HTR-8/SVneo (cell line): ENCODE measurements at regions not wholly inside any gene's neighbourhood (a gene's known extent, or its start where the extent isn't known, plus 50 kb on each side); places are given as distances from the start of the nearest gene placed in this dataset.
"Not testable (repeated sequence)": the region's sequence is repeated elsewhere in the genome, so short reads cannot be mapped to it uniquely, and the experiment has no call there.

Experiments
- DNase-seq: peaks from one replicate; pipeline ENCODE4 v3.0.0; 2011; ENCODE audit warnings: low spot score, mixed read lengths; ENCODE audit not compliant: insufficient read length
- FAIRE-seq: peaks from 2 replicates; lab custom pipeline; 2011; peaks lifted over from hg19 to GRCh38; lab: Jason Lieb, UNC

- not testable (repeated sequence) for DNase-seq, FAIRE-seq
Observed at GRCh38 chr1:83212033-83212432, 786.9 kb downstream of the TTLL7 start.

GRCh38 chr1:83208540-83208939 lies 790.4 kb downstream of the TTLL7 start:
- not testable (repeated sequence) for FAIRE-seq, DNase-seq

GRCh38 chr1:83194610-83195009 lies 804.3 kb downstream of the TTLL7 start:
- DNase-seq, FAIRE-seq: not testable (repeated sequence)

GRCh38 chr1:83182033-83182728 lies 816.8 kb downstream of the TTLL7 start:
- not testable (repeated sequence) for DNase-seq, FAIRE-seq

- not testable (repeated sequence) for DNase-seq, FAIRE-seq
Observed at GRCh38 chr1:83180621-83181020, 818.3 kb downstream of the TTLL7 start.

- DNase-seq, FAIRE-seq: not testable (repeated sequence)
Observed at GRCh38 chr1:83167634-83168033, 831.3 kb downstream of the TTLL7 start.

- not testable (repeated sequence) for FAIRE-seq, DNase-seq
Observed at GRCh38 chr1:83163879-83164475, 835.0 kb downstream of the TTLL7 start.

GRCh38 chr1:83158924-83159323 lies 840.0 kb downstream of the TTLL7 start:
- not testable (repeated sequence) for DNase-seq, FAIRE-seq

GRCh38 chr1:83154306-83154705 lies 844.6 kb downstream of the TTLL7 start:
- DNase-seq, FAIRE-seq: not testable (repeated sequence)

GRCh38 chr1:83151167-83151898 lies 847.6 kb downstream of the TTLL7 start:
- not testable (repeated sequence) for FAIRE-seq, DNase-seq

GRCh38 chr1:83150479-83150878 lies 848.5 kb downstream of the TTLL7 start:
- FAIRE-seq, result not testable (repeated sequence)

GRCh38 chr1:83145820-83146219 lies 853.1 kb downstream of the TTLL7 start:
- not testable (repeated sequence) for FAIRE-seq, DNase-seq

More at GRCh38 chr1:83150479-83150878, 848.5 kb downstream of the TTLL7 start:
- not testable (repeated sequence) for DNase-seq

- FAIRE-seq, DNase-seq: not testable (repeated sequence)
Observed at GRCh38 chr1:83142802-83143201, 856.1 kb downstream of the TTLL7 start.

GRCh38 chr1:83135524-83136157 lies 863.3 kb downstream of the TTLL7 start:
- DNase-seq, FAIRE-seq: not testable (repeated sequence)

- peak; percentile 31 for FAIRE-seq
- not testable (repeated sequence) for DNase-seq
Observed at GRCh38 chr1:83134322-83135014, 864.5 kb downstream of the TTLL7 start.

GRCh38 chr1:83131692-83131955 lies 867.3 kb downstream of the TTLL7 start:
- DNase-seq (no peak), FAIRE-seq (no peak)

- FAIRE-seq, result no peak
- no peak for DNase-seq
Observed at GRCh38 chr1:83130886-83131691, 867.8 kb downstream of the TTLL7 start.

GRCh38 chr1:83129107-83129506 lies 869.8 kb downstream of the TTLL7 start:
- no peak for DNase-seq
- no peak for FAIRE-seq

- FAIRE-seq, result no peak
Observed at GRCh38 chr1:83125456-83125855, 873.5 kb downstream of the TTLL7 start.

More at GRCh38 chr1:83125456-83125855, 873.5 kb downstream of the TTLL7 start:
- DNase-seq, result no peak
